ENCODE measurements at regions not wholly inside any gene's neighbourhood (a gene's known extent, or its start where the extent isn't known, plus 50 kb on each side); places are given as distances from the start of the nearest gene placed in this dataset.
A peak's percentile ranks its signal among the peaks of the same experiment; 100 is the strongest.
"Not testable (repeated sequence)": the region's sequence is repeated elsewhere in the genome, so short reads cannot be mapped to it uniquely, and the experiment has no call there.

DNA sequence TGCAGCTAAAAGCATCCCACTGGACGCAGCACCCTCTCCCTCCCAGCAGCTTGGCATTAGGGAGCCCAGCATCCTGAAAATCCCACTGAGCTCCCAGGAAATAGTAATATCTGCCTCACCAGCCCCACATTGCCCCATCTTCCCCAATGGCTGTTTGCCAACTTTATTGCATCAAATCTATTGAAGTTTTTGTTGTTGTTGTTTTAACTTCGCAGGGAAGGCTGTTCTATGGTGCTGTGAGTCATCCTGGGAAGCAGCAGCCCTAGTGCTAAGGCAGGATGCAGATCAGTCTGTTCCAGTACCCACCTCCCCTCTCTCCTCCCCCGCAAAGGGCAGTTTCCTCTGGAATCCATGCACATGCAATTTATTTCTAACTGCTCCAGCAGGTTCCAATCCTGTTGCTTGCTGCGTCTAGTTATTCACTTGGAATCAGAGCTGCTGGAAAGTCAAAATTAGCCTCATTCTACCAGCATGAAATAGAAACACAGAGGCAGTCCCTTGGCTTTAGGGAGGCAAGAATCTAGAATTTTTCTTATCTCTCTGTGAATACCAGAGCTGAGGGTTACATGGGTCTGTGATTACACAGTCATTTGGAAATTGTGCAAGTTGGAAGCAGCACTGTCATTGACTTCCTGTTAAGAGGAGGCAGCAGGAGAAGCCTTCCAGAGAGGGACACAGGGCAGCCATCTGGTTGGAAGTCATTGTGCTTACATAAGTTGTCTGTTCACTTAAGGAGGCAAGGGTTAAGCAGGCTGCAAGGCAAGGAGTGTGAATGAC lies 115.9 kb upstream of the CACUL1 start:
- TF ChIP-seq GATA1 (IDR thresholded peaks at IDR 0.05; ENCODE audit: low read depth, low read length): no peak
- no peak for TF ChIP-seq POLR2A (IDR thresholded peaks at IDR 0.05; ENCODE audit: low read length)
- DNase-seq: no peak

DNA sequence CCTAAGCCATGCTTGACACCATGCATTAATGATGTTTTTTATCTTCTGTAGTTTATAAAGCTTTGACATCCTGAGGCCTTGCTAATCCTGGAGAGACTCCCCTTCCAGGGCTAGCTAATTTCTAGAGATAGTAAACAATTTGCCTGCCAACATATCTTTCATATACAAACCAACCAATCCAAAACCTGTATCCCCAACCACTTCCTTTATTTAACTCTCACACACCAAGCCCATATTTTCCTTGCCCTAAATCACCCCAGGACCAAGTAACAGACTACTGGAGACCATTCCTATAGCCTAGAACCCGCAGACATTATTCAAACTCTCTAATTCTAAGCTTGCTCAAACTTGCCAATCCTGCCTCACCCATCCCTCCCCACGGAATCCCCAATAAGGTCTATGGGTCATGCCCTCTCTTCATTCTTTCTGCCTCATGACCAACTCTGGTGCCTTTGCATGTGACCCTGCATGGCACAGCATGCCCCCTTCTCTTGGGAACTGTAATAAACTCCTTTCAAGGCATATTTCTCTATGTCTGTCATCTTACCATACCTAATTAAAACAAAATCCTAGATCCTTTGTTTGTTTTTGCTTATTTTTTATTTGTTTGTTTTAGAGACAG lies 116.6 kb upstream of the CACUL1 start:
- TF ChIP-seq POLR2A (IDR thresholded peaks at IDR 0.05; ENCODE audit: low read length): no peak
- TF ChIP-seq GATA1 (IDR thresholded peaks at IDR 0.05; ENCODE audit: low read depth, low read length): no peak
- DNase-seq: no peak

DNA sequence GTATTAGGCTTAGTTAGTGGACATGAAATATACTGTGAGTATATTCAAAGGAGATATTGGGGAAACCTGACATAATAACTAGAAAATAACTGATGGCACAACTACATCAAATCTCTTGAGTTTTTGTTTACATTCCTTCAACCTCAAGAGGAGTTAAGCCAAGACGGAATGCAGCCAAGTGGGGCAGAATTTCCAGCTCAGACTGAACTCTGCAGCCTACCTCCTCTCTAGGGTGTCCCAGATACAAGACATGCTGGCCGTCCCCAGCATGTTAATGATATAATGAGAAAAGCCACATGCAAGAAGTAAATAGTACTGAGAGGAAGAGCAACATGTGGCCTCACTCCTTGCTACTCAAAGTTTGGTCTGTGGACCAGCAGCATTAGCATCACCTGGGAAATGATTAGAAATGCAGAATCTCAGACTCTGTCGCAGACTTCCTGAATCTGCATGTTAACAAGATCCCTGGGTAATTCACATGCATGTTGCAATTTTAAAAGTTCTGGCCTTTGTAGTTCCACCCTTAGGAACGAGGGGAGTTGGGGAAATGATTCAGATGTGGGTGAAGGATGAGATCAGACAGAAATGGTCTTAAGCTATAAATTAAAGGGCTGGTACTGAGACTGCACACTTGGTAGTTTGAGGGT lies 118.4 kb upstream of the CACUL1 start:
- TF ChIP-seq POLR2A (IDR thresholded peaks at IDR 0.05; ENCODE audit: low read length): no peak
- TF ChIP-seq GATA1 (IDR thresholded peaks at IDR 0.05; ENCODE audit: low read depth, low read length): no peak
- no peak for DNase-seq

DNA sequence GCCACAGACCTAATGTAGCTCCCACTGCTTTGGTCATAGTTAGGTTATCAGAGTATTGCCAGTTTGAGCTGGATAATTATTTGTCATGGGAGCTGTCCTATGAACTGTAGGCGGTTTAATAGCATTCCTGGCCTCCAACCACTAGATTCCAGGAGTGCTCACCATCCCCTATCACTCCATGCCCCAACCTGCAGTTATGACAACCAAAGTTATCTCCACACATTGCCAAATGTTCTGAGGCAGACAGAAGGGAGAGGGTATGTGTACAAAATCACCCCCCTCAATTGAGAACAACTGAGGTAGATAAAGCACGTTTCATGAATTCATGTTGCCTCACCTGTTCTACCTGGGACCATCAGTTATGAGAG lies 119.0 kb upstream of the CACUL1 start:
- DNase-seq: no peak
- TF ChIP-seq GATA1 (IDR thresholded peaks at IDR 0.05; ENCODE audit: low read depth, low read length): no peak
- no peak for TF ChIP-seq POLR2A (IDR thresholded peaks at IDR 0.05; ENCODE audit: low read length)

DNA sequence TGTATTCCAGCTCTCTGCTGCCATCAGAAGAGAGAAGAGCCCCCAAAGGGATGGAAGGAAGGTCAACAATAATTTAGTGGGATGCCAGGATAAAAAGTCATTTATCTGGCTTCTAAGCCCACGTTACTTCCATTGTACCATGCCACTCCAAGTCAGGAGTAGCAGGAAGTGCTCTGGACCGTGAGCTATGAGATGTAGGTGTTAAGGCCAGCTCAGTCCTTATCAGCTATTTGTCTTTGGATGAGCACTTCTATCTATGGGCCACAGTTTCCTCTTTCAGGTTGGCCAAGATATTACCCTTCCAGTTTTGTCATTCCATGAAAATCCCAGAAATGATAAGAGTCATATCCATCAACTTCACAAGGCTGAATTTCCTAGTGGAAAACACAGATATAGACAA lies 119.4 kb upstream of the CACUL1 start:
- TF ChIP-seq POLR2A (IDR thresholded peaks at IDR 0.05; ENCODE audit: low read length) (no peak), GATA1 (IDR thresholded peaks at IDR 0.05; ENCODE audit: low read depth, low read length) (no peak)

DNA sequence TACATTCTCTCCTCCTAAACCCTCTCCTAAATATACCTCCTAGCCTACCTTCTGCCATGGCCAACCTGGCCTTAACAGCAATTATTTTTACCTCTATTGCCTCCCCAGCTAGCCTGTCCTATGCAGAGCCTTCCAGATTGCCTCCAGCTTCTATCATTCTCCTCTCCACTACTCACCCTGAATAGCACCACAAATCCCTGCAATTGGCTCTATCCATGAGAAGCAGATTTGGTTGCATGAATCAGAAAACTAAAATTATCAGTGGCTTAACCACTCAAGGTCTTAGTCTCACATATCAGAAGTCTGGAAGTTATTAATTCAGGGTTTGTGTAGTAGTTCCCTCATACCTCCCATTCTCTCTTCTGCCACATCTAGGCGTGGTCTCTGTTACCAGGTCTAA lies 120.3 kb upstream of the CACUL1 start:
- no peak for DNase-seq
- TF ChIP-seq POLR2A (IDR thresholded peaks at IDR 0.05; ENCODE audit: low read length) (no peak), GATA1 (IDR thresholded peaks at IDR 0.05; ENCODE audit: low read depth, low read length) (no peak)

More for the DNA sequence above, 119.4 kb upstream of the CACUL1 start:
- DNase-seq: no peak

DNA sequence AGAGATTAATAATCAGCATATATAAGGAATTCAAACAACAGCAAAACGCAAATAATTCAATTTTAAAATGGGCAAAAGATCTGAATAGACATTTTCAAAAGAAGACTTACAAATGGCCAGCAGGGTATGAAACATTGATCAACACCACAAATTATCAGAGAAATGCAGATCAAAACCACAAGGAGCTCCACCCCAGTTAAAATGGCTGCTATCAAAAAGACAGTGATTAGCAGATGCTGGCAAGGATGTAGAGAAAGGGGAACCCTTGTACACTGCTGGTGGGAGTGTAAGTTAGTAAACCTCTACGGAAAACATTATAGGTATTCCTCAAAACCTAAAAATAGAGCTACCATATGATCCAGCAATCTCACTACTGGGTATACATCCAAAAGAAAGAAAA lies 128.0 kb upstream of the CACUL1 start:
- TF ChIP-seq POLR2A (IDR thresholded peaks at IDR 0.05; ENCODE audit: low read length) (no peak), GATA1 (IDR thresholded peaks at IDR 0.05; ENCODE audit: low read depth, low read length) (no peak)
- peak; percentile 6 to 26 for DNase-seq

DNA sequence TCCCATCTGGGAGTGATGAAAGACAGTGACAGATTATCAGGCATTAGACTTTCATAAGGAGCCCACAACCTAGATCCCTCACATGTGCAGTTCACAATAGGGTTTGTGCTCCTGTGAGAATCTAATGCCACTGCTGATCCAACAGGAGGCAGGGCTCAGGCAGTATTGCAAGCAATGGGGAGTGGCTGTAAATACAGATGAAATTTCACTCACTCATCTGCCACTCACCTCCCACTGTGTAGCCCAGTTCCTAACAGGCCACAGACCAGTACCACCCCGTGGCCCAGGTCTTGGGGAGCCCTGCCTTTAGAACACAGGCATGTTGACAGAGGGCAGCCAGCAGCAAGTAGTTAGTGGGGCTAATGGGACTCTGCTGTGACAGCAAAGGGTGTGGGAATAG lies 137.3 kb upstream of the NANOS1 start:
- TF ChIP-seq GATA1 (IDR thresholded peaks at IDR 0.05; ENCODE audit: low read depth, low read length): no peak
- TF ChIP-seq POLR2A (IDR thresholded peaks at IDR 0.05; ENCODE audit: low read length): no peak
- no peak for DNase-seq

DNA sequence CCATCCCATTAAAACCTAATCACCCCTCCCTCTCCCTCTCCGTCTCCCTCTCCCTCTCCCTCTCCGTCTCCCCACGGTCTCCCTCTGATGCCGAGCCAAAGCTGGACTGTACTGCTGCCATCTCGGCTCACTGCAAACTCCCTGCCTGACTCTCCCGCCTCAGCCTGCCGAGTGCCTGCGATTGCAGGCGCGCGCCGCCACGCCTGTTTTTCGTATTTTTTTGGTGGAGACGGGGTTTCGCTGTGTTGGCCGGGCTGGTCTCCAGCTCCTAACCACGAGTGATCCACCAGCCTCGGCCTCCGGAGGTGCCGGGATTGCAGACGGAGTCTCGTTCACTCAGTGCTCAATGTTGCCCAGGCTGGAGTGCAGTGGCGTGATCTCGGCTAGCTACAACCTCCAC lies 134.6 kb upstream of the NANOS1 start:
- DNase-seq: not testable (repeated sequence)

DNA sequence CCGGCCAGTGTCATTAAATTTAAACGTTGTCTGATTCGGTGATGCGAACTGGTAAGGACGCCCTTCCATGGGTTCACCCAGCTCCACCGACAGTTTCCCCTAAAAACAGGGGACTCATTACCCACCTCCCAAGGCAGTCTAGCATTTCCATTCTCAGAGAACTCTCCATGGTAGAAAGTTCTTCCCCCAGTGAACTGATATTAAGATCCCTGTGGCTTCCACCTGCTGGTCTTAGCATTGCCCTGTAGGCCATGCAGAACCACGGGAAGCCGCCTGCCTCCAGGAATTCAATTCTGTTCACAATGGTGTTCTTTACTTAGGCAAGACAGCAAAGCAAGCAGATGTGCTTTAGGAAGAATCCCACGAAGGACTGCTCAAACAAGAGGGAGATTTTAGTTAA lies 128.9 kb upstream of the NANOS1 start:
- TF ChIP-seq POLR2A (IDR thresholded peaks at IDR 0.05; ENCODE audit: low read length): no peak
- TF ChIP-seq GATA1 (IDR thresholded peaks at IDR 0.05; ENCODE audit: low read depth, low read length): no peak
- DNase-seq: no peak

DNA sequence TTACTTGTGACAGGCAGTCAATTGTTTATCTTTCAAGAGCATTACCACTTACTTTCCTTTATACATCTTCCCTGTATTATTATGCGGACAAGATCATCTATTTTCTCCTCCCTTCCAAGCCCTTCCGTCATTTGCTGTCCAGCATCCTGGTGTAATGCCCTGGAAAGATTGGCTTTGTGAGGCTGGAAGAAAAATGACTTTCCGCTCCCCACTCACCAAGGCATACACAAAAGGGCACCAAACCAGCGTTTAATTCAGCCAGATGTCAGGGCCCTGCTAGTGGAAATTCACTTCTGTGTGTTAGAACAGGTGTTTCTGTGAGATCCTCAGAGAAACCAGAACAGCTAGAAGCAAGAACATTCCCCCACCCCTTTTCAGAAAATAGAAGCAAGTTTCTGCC lies 128.1 kb upstream of the NANOS1 start:
- TF ChIP-seq POLR2A (IDR thresholded peaks at IDR 0.05; ENCODE audit: low read length): no peak
- no peak for TF ChIP-seq GATA1 (IDR thresholded peaks at IDR 0.05; ENCODE audit: low read depth, low read length)

DNA sequence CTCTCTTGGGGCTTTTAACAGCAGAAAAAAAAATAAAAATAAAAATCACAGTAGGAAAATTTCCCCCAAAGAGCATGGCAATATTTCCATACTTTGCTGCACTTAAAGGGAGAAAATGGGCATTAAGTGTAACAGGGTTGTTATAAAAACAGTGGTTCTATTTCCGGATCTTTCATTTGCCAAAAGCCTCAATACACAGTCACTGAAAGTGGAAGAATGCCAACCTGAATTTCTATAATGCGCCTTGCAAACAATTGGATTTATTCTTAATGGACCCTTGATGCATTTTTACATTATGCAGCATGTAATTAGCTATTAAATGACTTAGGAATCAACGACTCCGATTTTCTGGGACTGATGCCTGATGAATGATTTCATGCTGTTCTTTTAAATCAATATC lies 127.6 kb upstream of the NANOS1 start:
- TF ChIP-seq POLR2A (IDR thresholded peaks at IDR 0.05; ENCODE audit: low read length) (no peak), GATA1 (IDR thresholded peaks at IDR 0.05; ENCODE audit: low read depth, low read length) (no peak)
- DNase-seq: no peak

More for the DNA sequence above, 128.1 kb upstream of the NANOS1 start:
- no peak for DNase-seq

DNA sequence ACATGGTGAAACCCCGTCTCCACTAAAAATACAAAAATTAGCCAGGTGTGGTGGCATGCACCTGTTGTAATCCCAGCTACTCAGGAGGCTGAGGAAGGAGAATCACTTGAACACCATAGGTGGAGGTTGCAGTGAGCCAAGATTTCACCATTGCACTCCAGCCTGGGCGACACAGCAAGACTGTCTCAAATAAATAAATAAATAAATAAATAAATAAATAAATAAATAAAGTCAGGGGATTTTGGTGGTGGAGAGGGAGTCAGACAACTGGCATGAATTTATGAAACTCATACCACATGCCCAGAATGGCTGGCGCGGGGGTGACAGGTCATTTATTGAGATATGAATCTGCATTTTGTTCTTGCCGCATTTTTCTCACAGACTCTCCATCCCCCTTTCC lies 126.9 kb upstream of the NANOS1 start:
- not testable (repeated sequence) for DNase-seq

DNA sequence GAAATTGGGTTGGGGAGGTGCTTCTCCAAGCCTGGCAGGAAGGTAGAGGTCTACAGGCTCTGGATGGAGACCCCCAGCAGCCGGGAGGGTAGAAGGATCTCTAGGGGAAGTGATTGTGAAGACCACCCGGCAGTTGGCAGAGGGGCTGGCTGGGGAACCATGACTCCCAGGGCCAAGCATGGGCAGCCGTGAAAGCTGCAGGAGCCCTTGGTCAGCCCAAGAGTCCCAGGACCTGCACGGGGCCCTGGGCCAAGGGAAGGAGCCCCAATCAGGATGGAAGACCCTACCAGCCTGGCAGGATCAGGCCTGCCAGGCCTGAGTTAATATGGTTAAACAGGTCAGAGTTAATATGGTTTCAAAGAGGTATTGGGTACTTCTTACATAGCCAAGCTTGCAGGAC lies 126.3 kb upstream of the NANOS1 start:
- no peak for DNase-seq
- TF ChIP-seq GATA1 (IDR thresholded peaks at IDR 0.05; ENCODE audit: low read depth, low read length) (no peak), POLR2A (IDR thresholded peaks at IDR 0.05; ENCODE audit: low read length) (no peak)

DNA sequence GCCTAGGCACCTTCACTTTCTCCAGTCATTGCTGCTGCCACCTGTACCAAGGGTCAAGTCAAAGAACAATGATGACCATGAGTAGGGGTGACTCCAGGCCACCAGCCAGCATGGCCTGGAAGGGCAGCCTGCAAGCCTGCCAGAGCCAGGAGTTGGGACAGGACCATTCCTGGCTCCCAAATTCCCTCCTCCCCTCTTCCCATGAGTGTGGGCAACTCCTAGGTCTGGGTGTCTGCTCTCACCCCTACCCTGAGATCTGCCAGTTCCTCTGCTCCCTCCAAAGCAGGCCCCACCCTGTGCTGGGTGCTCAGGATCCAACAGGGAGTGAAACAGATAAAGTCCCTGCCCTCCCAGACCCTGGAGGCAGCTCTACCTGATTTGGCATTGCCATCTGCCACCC lies 125.8 kb upstream of the NANOS1 start:
- TF ChIP-seq GATA1 (IDR thresholded peaks at IDR 0.05; ENCODE audit: low read depth, low read length): no peak
- TF ChIP-seq POLR2A (IDR thresholded peaks at IDR 0.05; ENCODE audit: low read length): no peak
- DNase-seq: no peak

Measured in erythroblast (primary cell).